ENCODE measurements at regions not wholly inside any gene's neighbourhood (a gene's known extent, or its start where the extent isn't known, plus 50 kb on each side); places are given as distances from the start of the nearest gene placed in this dataset.

GRCh38 chr7:68265258-68265657 is 1268.6 kb downstream of the TYW1 start:
- peaks cover 0 to 20% of the 10 kb centered on the region in 2 donors for H3K9me3 ChIP-seq
- H3K27ac ChIP-seq = no peak overlapping the region
- H3K27me3 ChIP-seq = no peaks in the 10 kb centered on the region
- no peak for TF ChIP-seq CTCF (IDR thresholded peaks at IDR 0.05)
- H3K4me3 ChIP-seq = no peak overlapping the region
- DNase-seq (ENCODE audit: low spot score) = no peak
- H3K36me3 ChIP-seq = no peaks in the 10 kb centered on the region
- no peaks in the 10 kb centered on the region for H3K4me1 ChIP-seq

DNA sequence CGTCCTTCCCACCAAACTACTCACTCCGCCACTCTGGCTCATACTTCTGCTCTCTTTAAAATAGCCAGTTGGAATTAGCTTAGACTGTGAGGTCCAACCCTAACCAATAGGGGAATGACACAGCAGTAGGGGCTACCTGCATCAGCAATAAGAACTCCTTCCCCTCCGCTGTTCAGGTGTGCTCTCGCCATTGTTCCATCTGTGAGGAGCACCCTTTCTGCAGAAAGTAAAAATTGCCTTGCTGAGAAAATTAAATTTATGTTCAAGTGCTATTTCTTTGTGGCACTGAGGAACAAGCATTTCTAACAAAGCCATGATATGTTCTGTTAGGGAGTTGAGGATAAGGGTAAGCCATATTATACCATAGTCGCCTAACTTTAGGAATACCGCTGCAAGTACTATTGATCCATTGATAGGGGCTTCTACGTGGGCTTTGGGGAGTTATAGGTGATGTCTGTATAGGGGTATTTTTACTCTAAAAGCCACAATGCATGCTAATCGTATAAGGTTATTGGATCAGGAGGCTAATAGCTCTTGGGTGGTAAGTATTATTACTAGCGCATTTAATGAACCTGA is 1269.5 kb downstream of the TYW1 start:
- Histone ChIP-seq H3K4me1 (no peaks in the 10 kb centered on the region), H3K4me3 (no peak overlapping the region), H3K27ac (no peak overlapping the region), H3K9me3 (peaks cover 0 to 20% of the 10 kb centered on the region in 2 donors), H3K36me3 (no peaks in the 10 kb centered on the region), H3K27me3 (no peaks in the 10 kb centered on the region)
- DNase-seq (ENCODE audit: low spot score) = no peak
- no peak for TF ChIP-seq CTCF (IDR thresholded peaks at IDR 0.05)

DNA sequence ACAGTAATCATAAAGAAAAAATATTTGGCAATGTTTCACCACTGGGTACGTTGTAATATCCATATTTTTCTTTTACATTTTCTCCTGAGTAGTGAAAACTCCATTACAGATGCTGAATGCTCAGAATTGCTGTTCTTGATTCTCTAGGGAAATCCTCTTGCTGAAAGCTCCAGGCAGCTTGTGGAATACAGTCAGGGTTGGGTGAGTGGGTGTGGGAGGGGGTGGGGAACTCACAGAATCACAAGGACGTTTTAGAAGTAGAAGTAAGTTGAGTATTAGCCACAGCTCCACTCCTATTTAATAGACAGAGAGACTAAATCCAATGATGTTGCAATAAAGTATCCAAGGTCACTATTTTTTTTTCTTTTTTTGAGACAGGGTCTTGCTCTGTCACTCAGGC is 1270.9 kb downstream of the TYW1 start:
- H3K36me3 ChIP-seq = no peaks in the 10 kb centered on the region
- H3K27ac ChIP-seq = no peak overlapping the region
- H3K27me3 ChIP-seq = no peaks in the 10 kb centered on the region
- H3K4me1 ChIP-seq = no peaks in the 10 kb centered on the region
- TF ChIP-seq CTCF (IDR thresholded peaks at IDR 0.05) = no peak
- DNase-seq (ENCODE audit: low spot score) = no peak
- peaks cover 0 to 20% of the 10 kb centered on the region in 2 donors for H3K9me3 ChIP-seq
- no peak overlapping the region for H3K4me3 ChIP-seq

GRCh38 chr7:68269405-68269804 is 1272.8 kb downstream of the TYW1 start:
- H3K9me3 ChIP-seq = peaks cover 0 to 20% of the 10 kb centered on the region in 2 donors
- no peak for TF ChIP-seq CTCF (IDR thresholded peaks at IDR 0.05)
- no peak overlapping the region for H3K27ac ChIP-seq
- DNase-seq (ENCODE audit: low spot score) = no peak
- no peaks in the 10 kb centered on the region for H3K36me3 ChIP-seq
- no peaks in the 10 kb centered on the region for H3K4me1 ChIP-seq
- no peaks in the 10 kb centered on the region for H3K27me3 ChIP-seq
- H3K4me3 ChIP-seq = no peak overlapping the region

DNA sequence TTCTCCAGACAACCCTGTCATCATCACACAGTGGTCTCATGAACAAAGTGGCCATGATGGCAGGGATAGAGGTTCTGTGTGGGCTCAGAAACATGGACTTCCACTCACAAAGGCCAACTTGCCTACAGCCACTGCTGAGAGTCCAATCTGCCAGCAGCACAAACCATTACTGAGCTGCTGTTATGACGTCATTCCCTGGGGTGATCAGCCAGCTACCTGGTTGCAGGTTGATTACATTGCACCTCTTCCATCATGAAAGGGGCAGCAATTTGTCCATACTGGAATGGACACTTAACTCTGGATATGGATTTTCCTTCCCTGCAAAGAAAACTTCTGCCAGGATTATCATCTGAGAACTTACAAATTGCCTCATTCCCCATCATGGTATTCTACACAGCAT is 1275.9 kb downstream of the TYW1 start:
- no peak for DNase-seq (ENCODE audit: low spot score)
- H3K4me3 ChIP-seq = no peak overlapping the region
- H3K27ac ChIP-seq = no peak overlapping the region
- no peak for TF ChIP-seq CTCF (IDR thresholded peaks at IDR 0.05)
- H3K9me3 ChIP-seq = no peaks in the 10 kb centered on the region
- H3K27me3 ChIP-seq = no peaks in the 10 kb centered on the region
- H3K36me3 ChIP-seq = no peaks in the 10 kb centered on the region
- no peaks in the 10 kb centered on the region for H3K4me1 ChIP-seq

GRCh38 chr7:68276725-68277124 is 1280.1 kb downstream of the TYW1 start:
- H3K9me3 ChIP-seq = no peaks in the 10 kb centered on the region
- no peaks in the 10 kb centered on the region for H3K27me3 ChIP-seq
- H3K4me1 ChIP-seq = no peaks in the 10 kb centered on the region
- no peak overlapping the region for H3K27ac ChIP-seq
- no peaks in the 10 kb centered on the region for H3K36me3 ChIP-seq
- no peak overlapping the region for H3K4me3 ChIP-seq
- TF ChIP-seq CTCF (IDR thresholded peaks at IDR 0.05) = no peak
- no peak for DNase-seq (ENCODE audit: low spot score)
